ENCODE measurements at regions not wholly inside any gene's neighbourhood (a gene's known extent, or its start where the extent isn't known, plus 50 kb on each side); places are given as distances from the start of the nearest gene placed in this dataset.

DNA sequence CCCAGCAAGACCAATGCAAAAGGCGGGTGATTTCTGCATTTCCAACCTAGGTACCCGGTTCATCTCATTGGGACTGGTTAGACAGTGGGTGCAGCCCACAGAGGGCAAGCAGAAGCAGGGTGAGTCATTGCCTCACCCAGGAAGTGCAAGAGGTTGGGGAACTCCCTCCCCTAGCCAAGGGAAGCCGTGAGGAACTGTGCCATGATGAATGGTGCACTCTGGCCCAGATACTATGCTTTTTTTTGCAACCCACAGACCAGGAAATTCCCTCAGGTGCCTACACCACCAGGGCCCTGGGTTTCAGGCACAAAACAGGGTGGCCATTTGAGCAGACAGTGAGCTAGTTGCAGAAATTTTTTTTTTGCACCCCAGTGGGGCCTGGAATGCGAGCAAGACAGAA lies 662.6 kb upstream of the ACVR2A start:
- TF ChIP-seq, protein P1, sequence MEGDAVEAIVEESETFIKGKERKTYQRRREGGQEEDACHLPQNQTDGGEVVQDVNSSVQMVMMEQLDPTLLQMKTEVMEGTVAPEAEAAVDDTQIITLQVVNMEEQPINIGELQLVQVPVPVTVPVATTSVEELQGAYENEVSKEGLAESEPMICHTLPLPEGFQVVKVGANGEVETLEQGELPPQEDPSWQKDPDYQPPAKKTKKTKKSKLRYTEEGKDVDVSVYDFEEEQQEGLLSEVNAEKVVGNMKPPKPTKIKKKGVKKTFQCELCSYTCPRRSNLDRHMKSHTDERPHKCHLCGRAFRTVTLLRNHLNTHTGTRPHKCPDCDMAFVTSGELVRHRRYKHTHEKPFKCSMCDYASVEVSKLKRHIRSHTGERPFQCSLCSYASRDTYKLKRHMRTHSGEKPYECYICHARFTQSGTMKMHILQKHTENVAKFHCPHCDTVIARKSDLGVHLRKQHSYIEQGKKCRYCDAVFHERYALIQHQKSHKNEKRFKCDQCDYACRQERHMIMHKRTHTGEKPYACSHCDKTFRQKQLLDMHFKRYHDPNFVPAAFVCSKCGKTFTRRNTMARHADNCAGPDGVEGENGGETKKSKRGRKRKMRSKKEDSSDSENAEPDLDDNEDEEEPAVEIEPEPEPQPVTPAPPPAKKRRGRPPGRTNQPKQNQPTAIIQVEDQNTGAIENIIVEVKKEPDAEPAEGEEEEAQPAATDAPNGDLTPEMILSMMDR (IDR thresholded peaks at IDR 0.05): no peak
- TF ChIP-seq POLR2A (IDR thresholded peaks at IDR 0.05): no peak

All from Peyer's patch (tissue), 4 donors.